Subcutaneous abdominal adipose tissue (tissue), 5 donors: ENCODE measurements at regions not wholly inside any gene's neighbourhood (a gene's known extent, or its start where the extent isn't known, plus 50 kb on each side); places are given as distances from the start of the nearest gene placed in this dataset.

ENCODE experiments used
- H3K27ac ChIP-seq: one replicate; pipeline ENCODE4 v1.7.0; 2013; ENCODE audit warnings: low read depth, mild to moderate bottlenecking, inconsistent platforms, low read length, moderate library complexity
- H3K27me3 ChIP-seq, 5 donors: one replicate each; pipeline ENCODE4 v1.7.0; 2013; ENCODE audit warnings: low read length in 5 of 5, inconsistent platforms in 1 of 5; ENCODE audit not compliant: control insufficient read depth in 5 of 5, insufficient read depth in 4 of 5
- H3K36me3 ChIP-seq, 5 donors: one replicate each; pipeline ENCODE4 v1.7.0; 2013; ENCODE audit warnings: low read length in 5 of 5; ENCODE audit not compliant: control insufficient read depth in 5 of 5, insufficient read depth in 5 of 5
- H3K4me1 ChIP-seq, 5 donors: one replicate each; pipeline ENCODE4 v1.7.0; 2013; ENCODE audit warnings: low read length in 5 of 5, mild to moderate bottlenecking in 3 of 5, moderate library complexity in 1 of 5; ENCODE audit not compliant: control insufficient read depth in 5 of 5, insufficient read depth in 5 of 5
- H3K4me3 ChIP-seq, 5 donors: one replicate each; pipeline ENCODE4 v1.7.0; 2013; ENCODE audit warnings: low read length in 5 of 5, low read depth in 1 of 5
- H3K9ac ChIP-seq, 5 donors: one replicate each; pipeline ENCODE4 v1.7.0; 2013; ENCODE audit warnings: low read length in 5 of 5, mild to moderate bottlenecking in 4 of 5, moderate library complexity in 3 of 5
- H3K9me3 ChIP-seq, 5 donors: one replicate each; pipeline ENCODE4 v1.7.0; 2013; ENCODE audit warnings: low read length in 5 of 5; ENCODE audit not compliant: control insufficient read depth in 5 of 5
- donor health status: healthy.
- donor health status: healthy.
- donor health status: healthy.
- donor health status: healthy.
- donor health status: healthy.

DNA sequence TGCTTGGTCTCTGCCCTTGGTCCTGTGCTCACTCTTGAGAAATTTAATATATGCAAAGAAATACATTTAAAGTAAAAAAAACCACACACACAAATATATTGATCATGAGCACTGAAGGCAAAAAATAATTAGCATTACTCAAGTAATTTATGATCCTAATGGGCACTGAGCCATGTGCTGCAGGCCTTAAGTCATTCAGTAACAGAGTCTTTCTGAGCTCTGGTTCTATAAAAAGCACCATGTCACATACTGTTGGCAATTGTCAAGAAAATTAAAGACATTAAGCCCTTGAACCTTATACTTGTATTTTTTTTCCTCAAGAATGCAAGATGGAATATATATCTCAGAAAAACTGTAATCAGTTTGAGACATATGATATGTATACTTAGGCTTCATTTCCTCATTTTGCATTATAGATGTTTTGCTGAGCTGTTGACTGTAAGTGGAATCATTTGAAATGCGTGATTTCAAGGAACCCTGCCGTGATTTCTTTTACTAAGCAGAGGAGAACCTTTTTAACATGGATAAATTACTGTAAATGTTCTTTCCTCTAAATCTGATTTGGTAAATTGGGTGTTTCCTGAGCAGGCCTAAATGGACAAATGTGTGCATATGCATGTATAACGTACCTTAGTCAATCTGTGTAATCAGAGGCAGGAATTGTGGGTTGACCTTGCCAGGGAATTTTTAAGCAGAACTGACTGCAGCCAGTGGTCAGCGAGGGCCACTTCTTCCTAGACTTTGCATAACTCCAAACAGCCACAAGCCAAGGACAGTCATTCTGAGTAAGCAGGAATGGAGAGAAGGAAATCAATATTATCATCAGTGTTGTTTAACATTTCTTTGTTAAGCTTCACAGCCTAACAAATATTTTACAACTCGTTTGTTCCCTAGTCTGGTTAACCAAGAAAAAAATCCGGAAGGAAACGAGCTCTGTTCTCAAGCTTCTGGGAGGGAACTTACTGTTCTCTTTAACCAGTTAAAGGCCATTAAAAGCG is 191.5 kb upstream of the ATP5MC3 start:
- H3K36me3 ChIP-seq = no peaks in the 10 kb centered on the region
- peaks cover 0 to 3% (median 0%) of the 10 kb centered on the region in 5 donors for H3K27me3 ChIP-seq
- no peak overlapping the region for H3K9ac ChIP-seq
- H3K4me3 ChIP-seq = no peak overlapping the region
- H3K27ac ChIP-seq = no peak overlapping the region
- H3K4me1 ChIP-seq = peaks cover 0 to 18% (median 0%) of the 10 kb centered on the region in 5 donors
- H3K9me3 ChIP-seq = no peaks in the 10 kb centered on the region

DNA sequence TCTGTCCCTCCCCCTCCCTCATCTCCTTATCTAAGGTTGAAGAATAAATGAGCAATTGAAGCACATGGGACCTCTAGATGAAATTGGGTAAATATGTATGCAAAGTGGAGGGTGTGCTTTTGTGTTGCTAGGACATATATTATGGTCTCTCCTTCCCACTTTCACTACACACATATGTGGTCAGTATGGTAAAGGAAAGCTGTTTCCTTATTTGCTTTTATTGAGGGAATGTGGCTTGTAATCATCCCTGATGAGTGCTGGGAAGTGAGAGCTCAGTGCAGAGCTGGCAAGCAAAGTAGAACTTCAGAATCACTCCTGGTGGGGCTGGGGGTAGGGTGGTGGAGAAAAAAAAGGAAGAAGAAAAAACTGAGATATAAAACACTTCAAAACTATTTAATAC is 189.9 kb upstream of the ATP5MC3 start:
- Histone ChIP-seq H3K27me3 (peaks cover 0 to 5% (median 0%) of the 10 kb centered on the region in 5 donors), H3K27ac (no peak overlapping the region), H3K36me3 (no peaks in the 10 kb centered on the region), H3K9ac (no peak overlapping the region), H3K9me3 (no peaks in the 10 kb centered on the region), H3K4me1 (peaks cover 0 to 18% (median 0%) of the 10 kb centered on the region in 5 donors), H3K4me3 (no peak overlapping the region)

DNA sequence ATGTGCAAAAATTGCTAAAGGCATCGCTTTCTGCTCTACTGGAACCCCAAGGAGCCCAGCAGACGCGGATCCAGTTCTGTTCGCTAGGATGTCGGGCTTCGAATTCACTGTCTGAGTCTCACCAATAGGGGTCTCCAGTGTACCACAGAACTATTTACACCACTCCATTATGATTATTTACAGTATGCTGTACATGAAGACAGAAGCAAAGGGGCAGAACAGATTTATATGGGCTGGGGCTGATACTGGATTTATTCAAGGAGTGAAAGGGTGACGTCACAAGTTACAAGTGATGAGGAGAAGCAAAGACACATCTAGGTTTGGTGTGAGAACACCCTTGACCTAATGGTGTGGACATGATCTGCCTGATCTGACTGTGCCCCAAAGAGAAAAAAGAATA is 185.3 kb upstream of the ATP5MC3 start:
- Histone ChIP-seq H3K27me3 (peaks cover 0 to 10% (median 5%) of the 10 kb centered on the region in 5 donors), H3K27ac (no peak overlapping the region), H3K9ac (no peak overlapping the region), H3K36me3 (no peaks in the 10 kb centered on the region), H3K9me3 (no peaks in the 10 kb centered on the region), H3K4me3 (no peak overlapping the region), H3K4me1 (no peaks in the 10 kb centered on the region)

DNA sequence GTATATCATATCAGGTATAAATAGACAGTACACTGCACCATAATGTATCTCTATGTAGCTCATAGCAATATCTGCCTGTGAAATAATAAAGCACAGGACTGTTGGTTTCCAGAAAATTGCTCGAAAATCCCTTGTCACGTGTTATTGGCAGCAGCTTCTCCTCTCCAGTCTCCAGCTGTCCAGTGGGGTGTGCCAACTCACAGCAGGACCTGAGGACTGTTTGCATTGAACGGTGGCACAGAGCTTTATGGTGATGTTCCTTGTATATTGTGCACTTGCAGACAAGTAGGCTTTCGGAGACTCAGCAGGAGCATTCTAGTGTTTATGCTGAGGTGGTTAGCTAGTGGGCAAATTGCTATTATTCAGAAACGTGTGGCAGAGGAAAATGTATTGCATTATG is 182.2 kb upstream of the ATP5MC3 start:
- H3K9ac ChIP-seq = no peak overlapping the region
- no peaks in the 10 kb centered on the region for H3K4me1 ChIP-seq
- H3K4me3 ChIP-seq = no peak overlapping the region
- no peaks in the 10 kb centered on the region for H3K36me3 ChIP-seq
- peaks cover under 1 to 10% (median 5%) of the 10 kb centered on the region in 5 donors for H3K27me3 ChIP-seq
- H3K9me3 ChIP-seq = no peaks in the 10 kb centered on the region
- no peak overlapping the region for H3K27ac ChIP-seq

DNA sequence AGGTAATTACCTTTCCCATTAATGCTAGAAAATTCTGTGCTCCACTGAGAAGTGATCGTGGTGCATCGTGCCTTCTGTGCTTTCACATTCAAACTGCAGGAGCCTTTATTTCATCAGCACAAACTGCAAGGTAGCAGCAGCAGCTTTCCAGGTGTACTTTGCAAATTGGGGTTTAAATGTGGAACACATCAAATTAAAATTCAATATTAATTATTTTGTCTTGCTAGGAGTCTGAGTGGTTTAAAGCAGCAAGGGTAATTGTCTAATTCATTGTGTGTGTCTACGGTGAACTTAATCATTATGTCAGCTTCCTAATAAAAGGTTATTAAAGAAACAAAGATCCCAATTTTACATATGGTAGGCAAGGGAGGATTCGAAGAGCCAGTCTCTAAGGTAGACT is 180.8 kb upstream of the ATP5MC3 start:
- H3K9ac ChIP-seq = no peak overlapping the region
- H3K27ac ChIP-seq = no peak overlapping the region
- H3K9me3 ChIP-seq = no peaks in the 10 kb centered on the region
- peaks cover 2 to 15% (median 4%) of the 10 kb centered on the region in 5 donors for H3K27me3 ChIP-seq
- H3K36me3 ChIP-seq = no peaks in the 10 kb centered on the region
- no peak overlapping the region for H3K4me3 ChIP-seq
- no peaks in the 10 kb centered on the region for H3K4me1 ChIP-seq

DNA sequence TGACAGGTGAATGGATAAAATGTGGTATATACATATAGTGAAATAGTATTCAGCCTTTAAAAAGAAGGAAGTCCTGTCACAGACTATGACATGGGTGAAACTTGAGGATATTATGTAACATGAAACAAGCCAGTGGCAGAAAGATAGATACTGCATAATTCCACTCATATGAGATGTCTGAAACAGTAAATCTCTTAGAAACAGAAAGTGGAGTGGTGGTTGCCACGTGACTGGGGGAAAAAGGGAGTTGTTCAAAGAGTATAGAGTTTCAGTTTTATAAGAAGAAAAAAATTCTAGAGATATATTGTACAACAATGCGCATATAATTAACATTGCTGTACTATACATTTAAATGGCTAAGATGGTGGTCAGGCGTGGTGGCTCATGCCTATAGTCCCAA is 178.2 kb upstream of the ATP5MC3 start:
- H3K4me1 ChIP-seq = no peaks in the 10 kb centered on the region
- H3K9ac ChIP-seq = no peak overlapping the region
- no peaks in the 10 kb centered on the region for H3K9me3 ChIP-seq
- no peak overlapping the region for H3K27ac ChIP-seq
- no peaks in the 10 kb centered on the region for H3K36me3 ChIP-seq
- peaks cover 2 to 11% (median 4%) of the 10 kb centered on the region in 5 donors for H3K27me3 ChIP-seq
- no peak overlapping the region for H3K4me3 ChIP-seq

DNA sequence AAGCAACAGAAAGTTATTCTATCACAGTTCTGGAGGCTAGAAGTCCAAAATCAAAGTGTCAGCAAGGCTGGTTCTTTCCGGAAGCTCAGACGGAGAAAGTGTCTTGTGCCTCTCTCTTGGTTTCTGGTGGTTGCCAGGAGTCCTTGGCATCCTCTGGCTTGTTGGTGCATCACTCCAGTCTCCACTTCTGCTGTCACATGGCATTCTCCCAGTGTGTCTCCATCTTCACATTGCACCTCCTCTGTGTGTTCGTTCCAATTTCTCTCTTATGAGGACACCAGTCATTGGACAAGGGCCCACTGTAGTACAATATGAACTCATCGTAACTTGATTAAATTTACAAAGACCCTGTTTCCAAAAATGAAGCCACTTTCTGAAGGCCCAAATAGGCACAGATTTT is 175.4 kb upstream of the ATP5MC3 start:
- Histone ChIP-seq H3K9ac (no peak overlapping the region), H3K9me3 (no peaks in the 10 kb centered on the region), H3K4me3 (no peak overlapping the region), H3K27ac (no peak overlapping the region), H3K4me1 (peaks cover 0 to 8% (median 4%) of the 10 kb centered on the region in 5 donors), H3K36me3 (no peaks in the 10 kb centered on the region), H3K27me3 (peaks cover 0 to 7% (median 4%) of the 10 kb centered on the region in 5 donors)

DNA sequence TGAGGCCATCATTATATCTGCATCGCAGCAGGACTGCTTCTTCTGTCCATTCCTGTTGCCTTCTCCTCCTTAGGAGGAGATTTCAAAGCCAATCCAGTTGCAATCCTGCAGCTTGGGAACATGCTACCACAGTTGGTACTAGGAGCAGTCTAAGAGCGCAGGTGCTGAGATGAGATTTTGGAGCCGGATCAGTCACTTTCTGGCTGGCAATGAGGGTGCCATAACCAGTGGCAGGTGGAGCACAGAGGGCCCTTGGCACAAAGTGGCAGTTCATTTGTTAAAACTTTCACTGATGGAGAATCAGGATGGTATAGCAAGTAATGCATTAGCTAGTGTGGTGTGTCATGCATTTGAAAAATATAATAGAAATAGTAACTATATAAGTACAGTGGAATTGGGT is 173.7 kb upstream of the ATP5MC3 start:
- peaks cover 0 to 8% (median 4%) of the 10 kb centered on the region in 5 donors for H3K4me1 ChIP-seq
- H3K9me3 ChIP-seq = no peaks in the 10 kb centered on the region
- H3K4me3 ChIP-seq = no peak overlapping the region
- no peaks in the 10 kb centered on the region for H3K36me3 ChIP-seq
- H3K27ac ChIP-seq = no peak overlapping the region
- H3K27me3 ChIP-seq = peaks cover 0 to 7% (median 4%) of the 10 kb centered on the region in 5 donors
- no peak overlapping the region for H3K9ac ChIP-seq

DNA sequence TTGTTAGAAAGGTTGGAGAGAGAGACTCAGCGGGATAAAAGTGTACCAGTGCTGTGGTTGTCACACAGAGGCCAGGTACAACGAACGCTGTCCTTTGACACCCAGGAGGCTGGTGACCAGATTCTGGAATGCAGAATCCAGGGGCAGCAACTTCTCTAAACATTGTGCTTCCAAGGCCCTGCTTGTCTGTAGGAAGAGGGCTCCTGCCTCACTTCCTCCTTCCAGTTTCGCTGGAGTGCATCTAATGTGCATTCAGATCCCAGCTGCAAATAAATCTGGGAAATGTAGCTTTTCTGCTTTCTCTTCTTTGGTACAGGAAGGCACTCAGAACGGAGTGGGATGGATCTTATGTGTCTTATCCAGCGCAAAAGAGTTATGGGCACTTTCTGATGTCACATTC is 171.8 kb upstream of the ATP5MC3 start:
- H3K9ac ChIP-seq = no peak overlapping the region
- no peak overlapping the region for H3K27ac ChIP-seq
- H3K9me3 ChIP-seq = no peaks in the 10 kb centered on the region
- H3K4me3 ChIP-seq = no peak overlapping the region
- H3K4me1 ChIP-seq = peaks cover 0 to 8% (median 4%) of the 10 kb centered on the region in 5 donors
- no peaks in the 10 kb centered on the region for H3K36me3 ChIP-seq
- H3K27me3 ChIP-seq = peaks cover 0 to 7% (median 2%) of the 10 kb centered on the region in 5 donors

DNA sequence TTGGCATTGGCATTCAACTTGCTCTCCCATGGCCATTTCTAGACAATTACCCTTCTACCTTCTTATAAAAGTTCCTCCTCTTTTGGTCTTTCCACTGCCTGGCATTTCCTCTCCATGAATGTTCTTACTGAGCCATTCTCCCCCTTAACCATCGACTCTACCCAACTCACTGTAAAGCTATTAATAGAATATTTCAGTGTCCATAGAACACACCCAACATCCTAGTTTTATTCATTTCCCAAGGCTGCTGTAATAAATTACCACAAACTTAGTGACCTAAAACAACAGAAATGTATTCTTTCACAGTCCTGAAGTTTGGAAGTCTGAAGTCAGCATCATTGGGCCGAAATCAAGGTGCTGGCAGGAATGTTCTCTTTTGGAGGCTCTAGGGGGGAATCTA is 170.0 kb upstream of the ATP5MC3 start:
- Histone ChIP-seq H3K4me3 (no peak overlapping the region), H3K36me3 (no peaks in the 10 kb centered on the region), H3K9ac (no peak overlapping the region), H3K27me3 (peaks cover 0 to 4% (median 2%) of the 10 kb centered on the region in 5 donors), H3K4me1 (peaks cover 0 to 8% (median 4%) of the 10 kb centered on the region in 5 donors), H3K27ac (no peak overlapping the region), H3K9me3 (no peaks in the 10 kb centered on the region)
